RWPE1 (cell line): ENCODE measurements at regions not wholly inside any gene's neighbourhood (a gene's known extent, or its start where the extent isn't known, plus 50 kb on each side); places are given as distances from the start of the nearest gene placed in this dataset.

Source experiments
- CTCF ChIA-PET: fragments of 350-600 bp; sonication (Branson Sonifier 250); formaldehyde crosslinking; extraction: SDS; loops from one replicate; lab custom pipeline; 2021; lab: Yijun Ruan, JAX
- POLR2A ChIA-PET: fragments of 400-600 bp; formaldehyde crosslinking; extraction: SDS; loops from one replicate; lab custom pipeline; 2020; ENCODE audit warnings: antibody characterized with exemption; ENCODE audit not compliant: low non-redundant PET; lab: Yijun Ruan, JAX
- DNase-seq: peaks from one replicate; pipeline ENCODE4 v3.0.0; 2012; ENCODE audit warnings: low spot score
- H3K27ac ChIP-seq: fragments of 450-650 bp; 2 replicates; pipeline ENCODE4 v1.5.1; 2017
- TF ChIP-seq, protein P1 (sequence below): fragments of 450-650 bp; conservative IDR thresholded peaks from 2 replicates; pipeline ENCODE4 v1.5.1; 2017; ENCODE audit warnings: low read depth, mild to moderate bottlenecking

DNA sequence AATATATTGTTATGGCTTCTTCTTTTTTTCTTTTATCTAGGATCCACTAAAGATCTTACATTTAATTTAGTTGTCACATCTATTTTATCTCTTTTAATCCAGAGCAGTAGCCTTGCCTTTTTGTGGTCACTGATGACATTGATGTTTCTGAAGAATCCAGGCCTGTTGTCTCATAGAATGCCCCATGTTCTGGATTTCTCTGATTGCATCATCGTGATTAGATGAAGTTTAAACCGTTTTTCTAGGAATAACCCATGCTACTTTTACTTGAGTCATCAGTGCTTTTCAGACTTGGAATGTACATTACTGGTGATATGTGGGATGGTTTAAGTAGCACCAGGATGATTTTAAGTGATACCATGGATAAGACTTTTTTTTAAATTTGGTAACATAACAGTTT is 106.4 kb upstream of the CES5A start:
- no peak overlapping the region for H3K27ac ChIP-seq
- POLR2A ChIA-PET = no interaction called here
- CTCF ChIA-PET = no interaction called here
- TF ChIP-seq, protein P1, sequence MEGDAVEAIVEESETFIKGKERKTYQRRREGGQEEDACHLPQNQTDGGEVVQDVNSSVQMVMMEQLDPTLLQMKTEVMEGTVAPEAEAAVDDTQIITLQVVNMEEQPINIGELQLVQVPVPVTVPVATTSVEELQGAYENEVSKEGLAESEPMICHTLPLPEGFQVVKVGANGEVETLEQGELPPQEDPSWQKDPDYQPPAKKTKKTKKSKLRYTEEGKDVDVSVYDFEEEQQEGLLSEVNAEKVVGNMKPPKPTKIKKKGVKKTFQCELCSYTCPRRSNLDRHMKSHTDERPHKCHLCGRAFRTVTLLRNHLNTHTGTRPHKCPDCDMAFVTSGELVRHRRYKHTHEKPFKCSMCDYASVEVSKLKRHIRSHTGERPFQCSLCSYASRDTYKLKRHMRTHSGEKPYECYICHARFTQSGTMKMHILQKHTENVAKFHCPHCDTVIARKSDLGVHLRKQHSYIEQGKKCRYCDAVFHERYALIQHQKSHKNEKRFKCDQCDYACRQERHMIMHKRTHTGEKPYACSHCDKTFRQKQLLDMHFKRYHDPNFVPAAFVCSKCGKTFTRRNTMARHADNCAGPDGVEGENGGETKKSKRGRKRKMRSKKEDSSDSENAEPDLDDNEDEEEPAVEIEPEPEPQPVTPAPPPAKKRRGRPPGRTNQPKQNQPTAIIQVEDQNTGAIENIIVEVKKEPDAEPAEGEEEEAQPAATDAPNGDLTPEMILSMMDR = no peak
- no peak for DNase-seq

DNA sequence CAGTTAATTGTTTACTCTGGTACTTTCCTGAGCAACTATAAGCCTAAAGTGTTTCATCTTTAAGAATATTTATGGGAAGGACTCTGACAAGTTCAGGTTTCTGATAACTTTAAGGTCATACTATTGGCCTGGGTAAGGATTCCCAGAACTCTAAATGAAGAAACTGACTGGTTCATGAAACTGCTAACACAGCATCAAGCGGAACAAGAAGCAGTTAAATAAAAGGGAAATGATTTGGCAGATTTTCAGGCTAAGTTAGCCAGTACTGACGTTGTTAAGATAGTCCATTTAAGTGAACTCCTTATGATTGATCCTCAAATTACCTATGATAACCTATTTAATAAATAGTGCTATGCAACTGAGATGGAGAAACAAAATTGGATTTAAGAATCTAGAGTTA is 101.6 kb upstream of the CES5A start:
- no peak for DNase-seq
- TF ChIP-seq, protein P1 = no peak
- ChIA-PET POLR2A (no interaction called here), CTCF (no interaction called here)
- H3K27ac ChIP-seq = no peak overlapping the region

- no peak for DNase-seq
- H3K27ac ChIP-seq = no peak overlapping the region
- TF ChIP-seq, protein P1 = no peak
- CTCF ChIA-PET = interaction anchor here (0.6 kb wide), 1 partner anchor 327 kb away, joined by 3 read pairs; no protein-coding TSS in a partner anchor
- POLR2A ChIA-PET = no interaction called here
These were observed 96.3 kb upstream of the CES5A start for GRCh38 chr16:55971447-55971846.

DNA sequence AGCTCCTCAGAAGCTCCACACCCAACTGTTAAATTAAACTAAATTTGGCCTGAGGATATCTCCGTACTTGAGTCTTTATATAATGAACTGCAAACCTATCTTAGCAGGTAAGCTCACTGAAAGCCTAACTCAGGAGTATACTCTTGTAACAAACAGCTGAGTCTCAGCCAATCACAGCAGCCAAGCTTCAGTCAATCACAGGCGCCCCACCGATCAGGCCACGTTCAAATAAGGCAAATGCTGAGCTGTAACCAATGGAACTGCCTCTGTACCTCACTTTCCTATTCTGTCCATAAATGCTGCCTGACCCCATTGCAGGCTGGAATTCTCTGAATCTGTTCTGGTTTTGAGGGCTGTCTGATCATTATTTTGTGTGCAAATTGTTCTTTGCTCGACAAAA is 93.0 kb upstream of the CES5A start:
- no peak overlapping the region for H3K27ac ChIP-seq
- DNase-seq = no peak
- TF ChIP-seq, protein P1 = no peak
- CTCF ChIA-PET = interaction anchor here (0.5 to 0.7 kb wide), 3 partner anchors 41 to 388 kb away, joined by 3 read pairs; no protein-coding TSS in a partner anchor
- POLR2A ChIA-PET = no interaction called here

- POLR2A ChIA-PET = no interaction called here
- CTCF ChIA-PET = no interaction called here
These were observed 89.8 kb upstream of the CES5A start for GRCh38 chr16:55964923-55965475.

DNA sequence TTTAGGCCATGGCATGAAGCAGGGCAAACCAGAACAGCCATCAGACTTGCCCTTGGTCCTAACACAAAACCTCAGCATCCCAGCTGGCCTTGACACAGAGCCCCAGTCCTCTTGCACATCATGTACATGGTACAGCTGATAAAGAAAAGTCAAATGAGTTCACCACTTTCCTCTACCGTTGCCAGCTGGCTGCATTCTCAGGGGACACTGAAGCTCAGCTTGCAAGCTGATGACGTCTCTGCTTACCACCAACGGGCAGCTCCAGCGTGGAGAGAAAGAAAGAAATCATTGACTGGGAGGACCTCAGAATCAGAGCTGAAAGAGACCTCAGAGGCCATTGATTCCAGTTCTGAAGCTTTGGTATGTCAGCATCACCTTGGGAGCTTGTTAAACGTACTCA is 80.7 kb upstream of the CES5A start:
- TF ChIP-seq, protein P1 = no peak
- POLR2A ChIA-PET = no interaction called here
- H3K27ac ChIP-seq = no peak overlapping the region
- CTCF ChIA-PET = interaction anchor here (0.9 kb wide), 1 partner anchor 892 kb away, joined by 4 read pairs; no protein-coding TSS in a partner anchor
- DNase-seq = no peak

More at GRCh38 chr16:55964923-55965475, 89.8 kb upstream of the CES5A start:
- no peak for DNase-seq
- H3K27ac ChIP-seq = no peak overlapping the region
- TF ChIP-seq, protein P1 = no peak
